ENCODE measurements at regions not wholly inside any gene's neighbourhood (a gene's known extent, or its start where the extent isn't known, plus 50 kb on each side); places are given as distances from the start of the nearest gene placed in this dataset.
A peak's percentile ranks its signal among the peaks of the same experiment; 100 is the strongest.

DNA sequence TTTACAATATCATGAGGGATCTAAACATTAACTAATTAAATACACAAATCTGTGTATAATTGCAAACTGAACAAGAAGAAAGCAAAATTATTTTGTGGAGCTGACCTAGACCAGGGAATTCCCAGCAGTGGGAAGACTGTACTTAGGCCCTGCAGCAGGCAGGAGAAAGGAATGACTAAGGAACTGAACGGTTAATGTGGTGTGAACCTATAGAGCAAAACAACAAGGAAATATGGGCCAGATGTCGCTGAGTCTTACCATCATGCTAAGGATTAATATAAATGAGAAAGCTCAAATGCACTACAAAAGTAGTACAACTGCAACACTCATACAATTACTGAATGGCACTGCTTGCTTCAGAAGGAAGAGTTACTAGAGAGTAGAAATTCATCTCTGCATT, 120.3 kb upstream of the ATXN3L start:
- TF ChIP-seq, protein P1, sequence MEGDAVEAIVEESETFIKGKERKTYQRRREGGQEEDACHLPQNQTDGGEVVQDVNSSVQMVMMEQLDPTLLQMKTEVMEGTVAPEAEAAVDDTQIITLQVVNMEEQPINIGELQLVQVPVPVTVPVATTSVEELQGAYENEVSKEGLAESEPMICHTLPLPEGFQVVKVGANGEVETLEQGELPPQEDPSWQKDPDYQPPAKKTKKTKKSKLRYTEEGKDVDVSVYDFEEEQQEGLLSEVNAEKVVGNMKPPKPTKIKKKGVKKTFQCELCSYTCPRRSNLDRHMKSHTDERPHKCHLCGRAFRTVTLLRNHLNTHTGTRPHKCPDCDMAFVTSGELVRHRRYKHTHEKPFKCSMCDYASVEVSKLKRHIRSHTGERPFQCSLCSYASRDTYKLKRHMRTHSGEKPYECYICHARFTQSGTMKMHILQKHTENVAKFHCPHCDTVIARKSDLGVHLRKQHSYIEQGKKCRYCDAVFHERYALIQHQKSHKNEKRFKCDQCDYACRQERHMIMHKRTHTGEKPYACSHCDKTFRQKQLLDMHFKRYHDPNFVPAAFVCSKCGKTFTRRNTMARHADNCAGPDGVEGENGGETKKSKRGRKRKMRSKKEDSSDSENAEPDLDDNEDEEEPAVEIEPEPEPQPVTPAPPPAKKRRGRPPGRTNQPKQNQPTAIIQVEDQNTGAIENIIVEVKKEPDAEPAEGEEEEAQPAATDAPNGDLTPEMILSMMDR (IDR thresholded peaks at IDR 0.05), result no peak
- H3K27ac ChIP-seq, result no peak overlapping the region
- intact Hi-C loops (cut with DNase I), result no loop called here
- no peaks in the 10 kb centered on the region for H3K27me3 ChIP-seq (ENCODE audit: low read depth)
- no peaks in the 10 kb centered on the region for H3K4me1 ChIP-seq
- no peak overlapping the region for H3K4me3 ChIP-seq
- DNase-seq, result no peak
- no peaks in the 10 kb centered on the region for H3K9me3 ChIP-seq
- no peak for ATAC-seq
- H3K36me3 ChIP-seq, result no peaks in the 10 kb centered on the region

DNA sequence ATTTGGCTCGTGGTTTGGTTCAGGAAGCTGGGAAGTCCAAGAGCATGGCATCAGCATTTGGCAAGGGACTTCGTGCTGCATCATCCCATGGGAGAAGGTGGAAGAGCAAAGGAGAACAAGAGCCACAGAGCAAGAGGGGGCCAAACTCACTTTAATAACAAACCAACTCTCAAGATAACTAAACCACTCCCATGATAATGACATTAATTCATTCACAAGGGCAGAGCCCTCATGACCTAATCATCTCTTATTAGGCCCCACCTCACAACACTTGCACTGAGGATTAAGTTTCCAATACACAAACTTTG, 113.4 kb upstream of the ATXN3L start:
- DNase-seq (no peak), ATAC-seq (no peak)
- no peaks in the 10 kb centered on the region for H3K27me3 ChIP-seq (ENCODE audit: low read depth)
- intact Hi-C loops (cut with DNase I), result no loop called here
- H3K4me3 ChIP-seq, result no peak overlapping the region
- TF ChIP-seq, protein P1 (IDR thresholded peaks at IDR 0.05), result no peak
- peaks cover 10% of the 10 kb centered on the region for H3K4me1 ChIP-seq
- no peaks in the 10 kb centered on the region for H3K36me3 ChIP-seq
- no peaks in the 10 kb centered on the region for H3K9me3 ChIP-seq
- H3K27ac ChIP-seq, result no peak overlapping the region

DNA sequence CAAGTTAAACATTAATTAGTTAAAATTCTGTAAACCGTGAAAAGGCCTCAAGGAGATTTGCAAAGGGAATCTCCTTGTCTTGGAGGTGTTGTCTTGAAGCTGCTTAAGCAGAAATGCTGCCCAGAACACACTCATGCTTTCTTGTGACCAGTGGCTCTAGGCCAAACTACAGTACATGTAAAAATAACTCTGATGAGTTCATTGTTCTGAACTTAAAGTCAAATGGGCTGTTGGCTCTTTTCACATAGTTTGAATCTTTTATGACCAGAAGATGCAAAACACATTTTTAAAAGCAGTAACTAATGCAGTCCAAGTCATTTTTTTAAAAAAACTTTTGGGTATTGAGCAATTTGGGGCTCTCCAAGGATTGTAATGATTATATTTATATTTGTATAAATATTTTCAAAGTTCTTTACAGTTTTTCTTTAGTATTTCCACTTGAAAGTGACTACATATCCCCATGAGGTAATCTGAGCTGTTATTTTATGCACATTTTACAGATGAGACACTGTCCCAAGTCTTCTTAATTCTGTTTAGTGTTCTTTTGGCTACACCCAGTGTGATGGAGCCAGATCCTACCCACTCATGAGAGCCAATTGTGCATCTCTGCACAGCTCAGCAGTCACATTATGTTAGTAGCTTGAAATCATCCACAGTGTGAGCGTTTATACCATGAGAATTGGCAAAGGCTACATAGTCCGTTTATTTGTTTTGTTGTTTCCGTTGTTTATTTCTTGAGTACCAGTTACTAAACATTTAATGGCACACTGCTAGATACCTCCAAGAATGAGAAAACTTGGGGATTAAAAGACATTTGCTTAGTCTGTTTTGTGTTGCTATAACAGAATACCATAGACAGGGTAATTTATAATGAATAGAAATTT, 112.8 kb upstream of the ATXN3L start:
- peak overlapping the region; percentile 18 for H3K27ac ChIP-seq
- TF ChIP-seq, protein P1 (IDR thresholded peaks at IDR 0.05), result no peak
- peaks cover 13% of the 10 kb centered on the region for H3K4me1 ChIP-seq
- DNase-seq (no peak), ATAC-seq (peak; percentile 47 to 57)
- no peaks in the 10 kb centered on the region for H3K27me3 ChIP-seq (ENCODE audit: low read depth)
- intact Hi-C loops (cut with DNase I), result no loop called here
- no peak overlapping the region for H3K4me3 ChIP-seq
- no peaks in the 10 kb centered on the region for H3K36me3 ChIP-seq
- no peaks in the 10 kb centered on the region for H3K9me3 ChIP-seq

DNA sequence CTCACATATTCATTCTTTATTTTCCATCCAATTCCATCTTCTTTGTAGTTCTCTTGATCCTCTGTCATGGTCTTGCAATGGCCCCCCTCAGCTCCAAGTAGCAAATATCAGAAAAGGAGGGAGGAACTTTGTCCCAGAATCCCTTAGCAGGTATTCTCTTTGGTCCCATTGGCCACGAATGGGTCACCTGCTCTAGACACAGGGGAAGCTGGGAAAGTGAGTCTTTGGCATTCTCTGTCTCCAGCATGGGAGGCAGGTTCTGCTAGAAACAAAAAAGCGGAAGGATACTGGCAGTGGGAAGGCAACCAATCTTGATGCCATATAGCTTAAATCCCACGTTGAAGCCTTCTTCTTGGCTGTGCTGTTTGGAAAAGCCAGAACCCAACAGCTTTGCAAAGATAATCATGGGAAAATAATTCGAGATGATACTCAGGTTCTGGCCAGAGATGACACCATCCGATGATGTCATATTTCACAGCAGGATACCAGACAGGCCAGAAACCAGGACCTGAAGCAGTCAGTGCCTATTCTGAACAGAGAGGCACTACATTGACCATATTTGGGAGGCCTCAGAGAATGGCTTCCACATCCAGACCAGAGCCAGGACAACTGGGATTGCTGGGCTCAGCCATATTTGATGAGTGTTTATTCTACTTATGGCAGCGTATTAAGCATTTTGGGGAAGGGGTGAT, 110.4 kb upstream of the ATXN3L start:
- no peak for DNase-seq
- ATAC-seq, result no peak
- no peaks in the 10 kb centered on the region for H3K9me3 ChIP-seq
- peaks cover 13% of the 10 kb centered on the region for H3K4me1 ChIP-seq
- H3K27me3 ChIP-seq (ENCODE audit: low read depth), result no peaks in the 10 kb centered on the region
- H3K27ac ChIP-seq, result no peak overlapping the region
- intact Hi-C loops (cut with DNase I), result no loop called here
- TF ChIP-seq, protein P1 (IDR thresholded peaks at IDR 0.05), result no peak
- H3K4me3 ChIP-seq, result no peak overlapping the region
- no peaks in the 10 kb centered on the region for H3K36me3 ChIP-seq

DNA sequence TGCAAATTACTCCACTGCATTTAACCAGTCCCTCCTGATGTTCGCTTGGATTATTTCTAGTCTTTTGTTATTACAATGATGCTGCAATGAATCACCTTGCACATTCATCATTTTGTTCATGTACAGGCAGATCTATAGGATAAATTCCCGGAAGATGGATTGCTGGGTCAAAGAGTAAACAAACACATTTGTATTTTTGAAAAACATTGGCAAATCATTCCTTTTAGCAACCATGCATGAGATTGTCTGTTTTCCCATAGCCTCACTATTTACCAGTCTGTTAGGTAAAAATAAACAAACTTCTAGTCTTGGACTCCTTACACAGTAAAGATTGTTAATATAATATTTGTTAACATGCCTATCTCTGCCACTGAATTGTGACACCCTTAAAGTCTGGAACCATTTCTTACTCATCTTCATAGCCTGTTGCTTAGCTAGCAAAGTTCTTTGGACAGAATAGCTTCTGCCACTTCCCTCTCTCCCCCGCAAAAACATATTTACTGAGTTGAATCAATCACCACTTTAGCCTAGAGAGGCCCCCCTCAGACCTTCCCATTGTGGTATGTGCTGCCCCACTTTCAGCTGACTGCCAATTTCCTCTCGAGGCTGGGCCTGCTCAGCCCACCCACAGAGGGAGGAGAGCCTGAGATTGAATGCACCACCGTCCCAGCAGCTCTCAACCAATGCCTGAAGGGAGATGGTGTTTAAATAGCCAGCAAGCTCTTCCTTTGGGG, 108.4 kb upstream of the ATXN3L start:
- Histone ChIP-seq H3K36me3 (no peaks in the 10 kb centered on the region), H3K27me3 (ENCODE audit: low read depth) (no peaks in the 10 kb centered on the region), H3K27ac (no peak overlapping the region), H3K4me3 (no peak overlapping the region), H3K4me1 (peaks cover 13% of the 10 kb centered on the region), H3K9me3 (no peaks in the 10 kb centered on the region)
- ATAC-seq, result peak; percentile 29 to 35
- intact Hi-C loops (cut with DNase I), result no loop called here
- DNase-seq, result no peak
- TF ChIP-seq, protein P1 (IDR thresholded peaks at IDR 0.05), result no peak
